Keratinocyte (primary cell): ENCODE measurements at regions not wholly inside any gene's neighbourhood (a gene's known extent, or its start where the extent isn't known, plus 50 kb on each side); places are given as distances from the start of the nearest gene placed in this dataset.

Experiments
- CTCF ChIP-seq, 3 experiments: IDR thresholded peaks in 1 of 3; conservative IDR thresholded peaks in 1 of 3; optimal IDR thresholded peaks in 1 of 3; 2 replicates in 2 of 3; 3 replicates in 1 of 3; pipeline versions ENCODE3 to v1.5.1; 2011; ENCODE audit warnings: low read length in 3 of 3, mild to moderate bottlenecking in 3 of 3, moderate library complexity in 2 of 3, control low read depth in 1 of 3, inconsistent platforms in 1 of 3; ENCODE audit not compliant: insufficient read depth in 2 of 3; ENCODE audit errors: extremely low read depth in 1 of 3
- EZH2 ChIP-seq: IDR thresholded peaks from one replicate; pipeline ENCODE4 v1.6.1; 2012; ENCODE audit warnings: inconsistent platforms, mild to moderate bottlenecking, low read length, moderate library complexity

- TF ChIP-seq CTCF (optimal IDR thresholded peaks at IDR 0.05 in 1 of 3, IDR thresholded peaks at IDR 0.05 in 1 of 3, conservative IDR thresholded peaks at IDR 0.05 in 1 of 3; ENCODE audit: extremely low read depth in 1 of 3, insufficient read depth in 2 of 3, low read length in 3 of 3), result no peak
- TF ChIP-seq EZH2, result no peak
Observed at GRCh38 chr5:173473288-173473687, 143.2 kb downstream of the BOD1 start.
